HG02798 (cell line): ENCODE measurements at regions not wholly inside any gene's neighbourhood (a gene's known extent, or its start where the extent isn't known, plus 50 kb on each side); places are given as distances from the start of the nearest gene placed in this dataset.

Experiments used
- ATAC-seq: cut with Tn5 transposase; IDR thresholded peaks from one replicate; pipeline ENCODE4 v1.9.1; 2021; ENCODE audit warnings: mild to moderate bottlenecking; ENCODE audit not compliant: unreplicated experiment, poor library complexity

- no peak for ATAC-seq
Observed at GRCh38 chr13:47546391-47547225, 454.5 kb downstream of the SUCLA2 start.

- ATAC-seq, result no peak
Observed at GRCh38 chr13:47545201-47546024, 455.7 kb downstream of the SUCLA2 start.

- no peak for ATAC-seq
Observed at GRCh38 chr13:47539317-47539716, 461.8 kb downstream of the SUCLA2 start.

- no peak for ATAC-seq
Observed at GRCh38 chr13:47523771-47524170, 477.3 kb downstream of the SUCLA2 start.

GRCh38 chr13:47521890-47522487, 479.1 kb downstream of the SUCLA2 start:
- no peak for ATAC-seq

- ATAC-seq, result no peak
Observed at GRCh38 chr13:47519626-47520025, 481.4 kb downstream of the SUCLA2 start.

- ATAC-seq, result no peak
Observed at GRCh38 chr13:47518530-47518929, 482.5 kb downstream of the SUCLA2 start.

GRCh38 chr13:47511647-47512046, 489.4 kb downstream of the SUCLA2 start:
- no peak for ATAC-seq

- no peak for ATAC-seq
Observed at GRCh38 chr13:47508527-47509228, 492.4 kb downstream of the SUCLA2 start.

DNA sequence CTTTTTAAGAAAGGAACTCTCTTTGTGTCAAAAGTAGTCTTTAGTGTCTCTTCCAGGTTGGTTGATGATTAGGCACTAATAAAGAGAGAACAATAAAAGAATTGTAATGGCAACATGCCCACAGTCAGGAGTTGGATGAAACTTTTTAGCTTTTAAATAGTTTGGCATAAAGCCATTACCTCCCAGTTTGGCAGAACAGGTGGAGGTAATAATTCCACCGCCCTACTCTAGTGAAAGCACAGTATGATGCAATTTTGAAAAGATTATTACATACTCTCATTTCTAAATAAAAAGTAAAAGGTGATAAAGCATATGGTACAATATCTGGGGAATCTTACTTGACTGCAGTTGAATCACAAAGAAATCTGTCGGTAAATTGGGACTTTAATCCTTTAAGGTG, 497.6 kb downstream of the SUCLA2 start:
- ATAC-seq, result no peak

DNA sequence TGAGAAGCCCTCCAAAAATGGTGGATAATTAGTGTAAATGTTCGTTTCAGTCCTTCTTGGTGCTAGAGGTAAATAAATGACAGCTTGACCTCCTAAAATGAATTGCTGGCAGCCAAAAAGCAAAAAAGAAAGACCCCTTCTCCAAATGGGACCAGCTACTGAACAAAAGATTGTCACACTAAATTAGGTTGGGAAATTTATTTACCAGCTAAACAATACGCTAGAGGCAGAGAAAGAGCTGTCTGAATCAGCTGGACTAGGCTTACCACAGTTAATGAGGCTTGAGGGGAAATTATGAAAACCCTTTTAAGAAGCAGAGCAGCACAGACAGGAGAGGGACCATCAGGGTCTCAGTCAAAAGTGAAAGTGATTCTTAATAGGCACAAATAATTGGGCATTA, 498.9 kb downstream of the SUCLA2 start:
- ATAC-seq, result no peak

GRCh38 chr13:47499358-47500150, 501.5 kb downstream of the SUCLA2 start:
- ATAC-seq, result no peak

GRCh38 chr13:47484548-47484947, 516.5 kb downstream of the SUCLA2 start:
- no peak for ATAC-seq

DNA sequence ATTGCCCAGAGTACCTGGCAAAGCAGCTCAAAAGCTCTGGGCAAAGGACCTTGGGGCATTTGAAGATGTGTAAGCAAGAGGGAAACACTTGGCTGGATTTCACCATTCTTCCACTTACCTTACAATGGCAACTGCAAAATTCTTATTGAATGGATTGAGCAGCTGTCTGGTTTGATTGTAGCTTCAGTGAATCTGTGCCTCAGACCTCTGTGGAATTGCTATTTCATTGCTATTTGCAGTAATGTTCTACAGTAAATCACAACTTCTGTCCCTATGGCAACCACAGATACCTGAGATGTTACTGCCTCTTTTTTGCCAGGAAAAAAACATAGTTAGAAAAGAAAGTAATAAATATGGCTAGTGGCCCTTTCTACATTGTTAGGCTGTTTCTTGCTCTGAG, 519.5 kb downstream of the SUCLA2 start:
- no peak for ATAC-seq

- ATAC-seq, result no peak
Observed at GRCh38 chr13:47480951-47481350, 520.1 kb downstream of the SUCLA2 start.

GRCh38 chr13:47480121-47480520, 521.0 kb downstream of the SUCLA2 start:
- no peak for ATAC-seq

GRCh38 chr13:47478985-47479384, 522.1 kb downstream of the SUCLA2 start:
- no peak for ATAC-seq

GRCh38 chr13:47475441-47475948, 525.6 kb downstream of the SUCLA2 start:
- no peak for ATAC-seq

DNA sequence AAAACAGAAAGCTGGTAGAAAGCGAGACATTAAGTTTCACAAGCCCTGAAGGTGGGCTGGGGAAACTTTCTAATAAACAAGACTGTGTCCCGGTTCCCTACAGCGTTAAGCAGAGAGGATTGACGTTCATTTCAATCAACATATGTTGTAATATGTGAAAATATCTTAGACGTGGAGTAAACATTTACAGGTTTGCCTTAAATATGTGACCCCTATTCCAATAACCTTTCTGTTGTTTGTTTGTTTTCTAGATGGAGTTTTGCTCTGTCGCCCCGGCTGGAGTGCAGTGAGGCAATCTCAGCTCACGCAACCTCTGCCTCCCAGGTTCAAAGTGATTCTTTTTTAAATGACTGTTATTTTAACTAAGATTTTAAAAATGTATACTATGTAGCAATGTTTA, 526.2 kb downstream of the SUCLA2 start:
- no peak for ATAC-seq

DNA sequence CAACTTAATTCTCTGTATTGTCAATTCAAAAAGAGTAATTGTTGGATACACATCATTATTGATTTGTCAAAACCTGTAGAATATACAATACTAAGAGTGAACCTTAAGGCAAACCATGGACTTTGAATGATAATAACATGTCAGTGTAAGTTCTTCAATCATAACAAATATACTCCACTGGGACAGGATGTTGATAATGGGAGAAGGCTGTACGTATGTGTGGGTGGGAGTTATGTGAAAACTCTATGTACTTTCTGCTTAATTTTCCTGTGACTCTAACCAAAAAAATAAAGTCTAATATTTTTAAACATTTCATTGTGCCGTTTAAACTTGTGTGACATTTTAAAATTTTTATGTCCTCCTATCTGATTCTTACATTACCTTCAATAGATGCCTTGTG, 526.7 kb downstream of the SUCLA2 start:
- ATAC-seq, result no peak
